K562 (cell line): ENCODE measurements at regions not wholly inside any gene's neighbourhood (a gene's known extent, or its start where the extent isn't known, plus 50 kb on each side); places are given as distances from the start of the nearest gene placed in this dataset.
A peak's percentile ranks its signal among the peaks of the same experiment; 100 is the strongest.
"Not testable (repeated sequence)": the region's sequence is repeated elsewhere in the genome, so short reads cannot be mapped to it uniquely, and the experiment has no call there.

Experiments used
- ATAC-seq: fragments of 200-7000 bp; cut with Tn5 transposase; 3 replicates; pipeline ENCODE4 v1.9.1; 2020; ENCODE audit warnings: moderate library complexity
- BruUV-seq: library from RNA; stranded (reverse); fragments of 400-500 nt; replicated peaks from 2 replicates; lab custom pipeline; 2021; lab: Mats Ljungman, UMichigan
- CTCF ChIA-PET: fragments of 300-600 bp; formaldehyde crosslinking; extraction: SDS; loops from one replicate; lab custom pipeline; 2021; ENCODE audit warnings: low intra/inter-chr PET ratio; lab: Yijun Ruan, JAX
- POLR2A ChIA-PET: fragments of 300-600, 350-650 bp; sonication (Branson Sonifier 250); formaldehyde crosslinking; extraction: SDS; loops from one replicate; lab custom pipeline; 2021; ENCODE audit warnings: antibody characterized with exemption, inconsistent platforms; lab: Yijun Ruan, JAX
- DNase-seq, 4 experiments: peaks; one replicate each; pipeline versions ENCODE4 v3.0.0 to v3.0.0-alpha.2; 2011 to 2018; ENCODE audit warnings: low spot score in 3 of 4, mixed read lengths in 3 of 4; ENCODE audit errors: extremely low read depth in 1 of 4
- FAIRE-seq: peaks from 2 replicates; lab custom pipeline; 2011; peaks lifted over from hg19 to GRCh38; lab: Jason Lieb, UNC
- H2AFZ ChIP-seq: 2 replicates; pipeline ENCODE4 v1.6.0; 2011; ENCODE audit warnings: low read depth, low read length, control low read depth, inconsistent platforms
- H3K27ac ChIP-seq: fragments of 200-600 bp; 3 replicates; pipeline ENCODE4 v1.8.0; 2011; ENCODE audit warnings: low read depth, mild to moderate bottlenecking, control low read depth, inconsistent platforms, low read length, moderate library complexity, mixed read lengths; ENCODE audit errors: extremely low read depth
- H3K27me3 ChIP-seq, 2 experiments: fragments of 300-600 bp in 1 of 2; 2 replicates in 1 of 2; 3 replicates in 1 of 2; pipeline versions ENCODE4 v1.6.0 to v1.8.0; 2011; ENCODE audit warnings: inconsistent platforms in 2 of 2, low read length in 2 of 2, mild to moderate bottlenecking in 1 of 2, mixed read lengths in 1 of 2, moderate library complexity in 1 of 2; ENCODE audit not compliant: control insufficient read depth in 2 of 2, insufficient read depth in 2 of 2
- H3K36me3 ChIP-seq: fragments of 300-600 bp; 3 replicates; pipeline ENCODE4 v1.8.0; 2011; ENCODE audit warnings: mild to moderate bottlenecking, low read length, inconsistent platforms; ENCODE audit not compliant: control insufficient read depth, insufficient read depth
- H3K4me1 ChIP-seq, 2 experiments: fragments of 200-600 bp in 1 of 2; replicated peaks in 1 of 2; 2 replicates in 1 of 2; 3 replicates in 1 of 2; pipeline versions ENCODE4 v1.5.1 to v1.8.0; 2011; ENCODE audit warnings: inconsistent platforms in 2 of 2, low read length in 2 of 2, mild to moderate bottlenecking in 1 of 2, mixed read lengths in 1 of 2, moderate library complexity in 1 of 2; ENCODE audit not compliant: control insufficient read depth in 2 of 2, insufficient read depth in 2 of 2
- H3K4me2 ChIP-seq: 2 replicates; pipeline ENCODE4 v1.6.1; 2011; ENCODE audit warnings: low read length, control low read depth, inconsistent platforms, mixed read lengths; ENCODE audit not compliant: insufficient read depth
- H3K4me3 ChIP-seq: fragments of 200-600 bp; sonication (generic), shearing (Covaris generic); 2 replicates; pipeline ENCODE4 v1.5.1; 2016; ENCODE audit warnings: control low read depth, inconsistent platforms
- H3K79me2 ChIP-seq: fragments of 200-600 bp; 3 replicates; pipeline ENCODE4 v1.8.0; 2011; ENCODE audit warnings: low read length, inconsistent platforms; ENCODE audit not compliant: control insufficient read depth, insufficient read depth
- H3K9ac ChIP-seq, 2 experiments: 2 replicates each; pipeline versions ENCODE4 v1.6.0 to v1.6.1; 2011; ENCODE audit warnings: low read depth in 2 of 2, low read length in 2 of 2, control low read depth in 1 of 2, inconsistent platforms in 1 of 2, mild to moderate bottlenecking in 1 of 2, mixed read lengths in 1 of 2; ENCODE audit not compliant: insufficient read depth in 1 of 2
- H3K9me1 ChIP-seq: one replicate; pipeline ENCODE4 v1.6.0; 2011; ENCODE audit warnings: inconsistent platforms, mild to moderate bottlenecking, low read length, moderate library complexity; ENCODE audit not compliant: control insufficient read depth, insufficient read depth
- H3K9me3 ChIP-seq: replicated peaks from 2 replicates; pipeline ENCODE4 v1.5.1; 2011; ENCODE audit warnings: low read depth, low read length, inconsistent platforms; ENCODE audit not compliant: control insufficient read depth, insufficient read depth
- H4K20me1 ChIP-seq: replicated peaks from 2 replicates; pipeline ENCODE4 v1.6.1; 2011; ENCODE audit warnings: low read length, inconsistent platforms, mixed read lengths; ENCODE audit not compliant: control insufficient read depth, insufficient read depth
- WGBS: fragments of 100-300 bp; shearing (Covaris generic); methylation state at CpG from one replicate; pipeline ENCODE4 v1.1.6; 2016; ENCODE audit warnings: low coverage, mixed read lengths; ENCODE audit not compliant: insufficient coverage; ENCODE audit errors: missing lambda C conversion rate; 5-methylcytosine and 5-hydroxymethylcytosine counted together
- in situ Hi-C: fragments of 300-500 bp; cut with MboI; formaldehyde crosslinking; loops from 4 replicates; pipeline ENCODE4 v1.15.0; 2018; ENCODE audit warnings: inconsistent platforms, mixed read lengths
- intact Hi-C: fragments of 100-400 bp; cut with micrococcal nuclease; formaldehyde crosslinking; loops from 2 replicates; pipeline ENCODE4 v1.14.2; 2022

DNA sequence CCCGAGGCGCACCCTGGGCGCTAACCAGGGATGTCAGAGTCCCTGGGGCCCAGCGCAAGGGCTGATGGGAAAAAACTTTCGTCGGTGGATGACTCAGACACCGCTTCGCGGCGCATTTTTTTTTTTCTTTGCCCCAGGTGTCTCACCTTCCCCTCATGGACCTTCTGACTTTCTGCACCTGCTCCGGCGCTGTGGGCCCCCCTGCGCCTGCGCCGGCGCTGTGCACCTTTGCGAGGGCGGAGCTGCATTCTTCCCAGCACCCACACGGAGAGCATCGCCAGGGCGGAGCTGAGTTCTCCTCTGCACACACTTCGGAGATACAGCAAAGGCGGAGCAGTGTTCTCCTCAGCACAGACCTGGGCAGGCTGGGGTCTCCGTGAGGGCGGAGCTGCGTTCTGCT lies 1575.3 kb downstream of the TSPY10 start:
- intact Hi-C loops, H4K20me1 ChIP-seq, H3K9ac ChIP-seq, FAIRE-seq, H3K27me3 ChIP-seq, H3K36me3 ChIP-seq, POLR2A ChIA-PET, H3K4me1 ChIP-seq, in situ Hi-C loops, H3K4me3 ChIP-seq, H3K4me2 ChIP-seq, H3K27ac ChIP-seq, H3K9me1 ChIP-seq, BruUV-seq, H2AFZ ChIP-seq, CTCF ChIA-PET, H3K9me3 ChIP-seq, H3K79me2 ChIP-seq: not testable (repeated sequence)
- WGBS, result 0% methylated on average over 7 of the region's 26 CpGs
- peak; percentile 24 to 57 (median 32) for DNase-seq
- peak; percentile 67; the same call in 2 of the 3 replicates for ATAC-seq

DNA sequence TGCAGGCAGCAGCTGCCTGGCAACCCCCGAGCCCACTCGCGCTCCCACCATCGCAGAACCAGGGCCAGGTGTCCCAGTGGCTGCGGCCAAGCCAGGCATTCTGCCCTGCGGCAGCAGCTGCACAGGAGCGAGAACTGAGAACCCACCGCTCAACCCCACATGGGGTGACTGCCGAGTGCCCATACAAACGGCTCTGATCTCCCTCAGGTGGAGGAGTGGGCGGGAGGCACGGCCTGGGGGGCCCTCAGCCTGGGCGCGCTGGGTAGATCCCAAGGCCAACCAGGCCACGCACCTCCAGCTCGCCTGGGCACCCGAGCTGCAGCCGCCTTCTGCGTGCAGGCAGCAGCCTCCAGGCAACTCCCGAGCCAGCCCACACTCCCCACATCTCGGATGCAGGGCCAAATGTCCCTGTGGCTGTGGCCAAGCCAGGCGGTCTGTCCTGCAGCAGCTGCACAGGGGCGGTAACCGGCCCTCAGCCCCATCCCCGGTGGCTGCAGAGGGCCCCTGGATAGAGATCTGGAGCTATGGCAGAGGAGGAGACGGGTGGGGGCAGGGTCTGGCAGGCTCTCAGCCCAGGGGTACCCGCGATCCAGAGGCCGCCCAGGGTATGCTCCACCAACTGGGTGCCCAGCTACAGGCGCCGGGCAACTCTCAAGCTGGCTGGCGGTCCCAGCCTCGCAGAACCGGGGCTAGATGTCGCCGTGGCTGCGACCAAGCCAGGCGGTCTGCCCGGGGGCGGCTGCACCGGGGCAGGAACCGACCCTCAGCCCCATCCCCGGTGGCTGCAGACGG lies 1579.6 kb downstream of the TSPY10 start:
- FAIRE-seq, H3K4me3 ChIP-seq, BruUV-seq, H3K9me3 ChIP-seq, H3K4me1 ChIP-seq, intact Hi-C loops, H3K36me3 ChIP-seq, H3K27ac ChIP-seq, H3K9ac ChIP-seq, H3K79me2 ChIP-seq, H4K20me1 ChIP-seq, CTCF ChIA-PET, POLR2A ChIA-PET, ATAC-seq, H3K9me1 ChIP-seq, H3K4me2 ChIP-seq, H3K27me3 ChIP-seq, H2AFZ ChIP-seq, in situ Hi-C loops: not testable (repeated sequence)
- 2% methylated on average over 32 of the region's 44 CpGs for WGBS
- peak in 2 of 4 experiments; percentile 6 for DNase-seq

DNA sequence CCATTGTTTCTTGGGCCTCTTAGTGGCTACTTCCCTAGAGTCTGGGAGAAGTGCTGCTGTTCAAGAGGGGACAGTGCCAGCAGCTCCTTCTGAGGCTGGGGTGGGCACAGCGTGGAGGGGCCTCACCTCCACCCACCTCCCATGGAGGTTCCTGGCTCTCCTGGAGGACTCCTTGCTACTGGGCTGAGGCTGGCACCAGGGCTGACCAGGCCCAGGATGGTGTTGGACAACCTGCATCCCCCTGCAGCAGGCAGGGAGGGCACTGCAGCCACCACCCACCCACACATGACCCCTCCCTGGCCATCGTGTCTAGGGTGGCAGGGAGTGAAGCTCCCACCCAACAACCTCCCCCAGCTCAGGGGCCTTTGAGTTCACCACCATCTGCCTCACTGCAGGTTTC lies 1549.3 kb upstream of the USP9Y start:
- BruUV-seq, H3K4me3 ChIP-seq, POLR2A ChIA-PET, H3K79me2 ChIP-seq, CTCF ChIA-PET, FAIRE-seq, H3K27me3 ChIP-seq, DNase-seq, H3K4me2 ChIP-seq, intact Hi-C loops, H3K4me1 ChIP-seq, H3K36me3 ChIP-seq, H3K27ac ChIP-seq, ATAC-seq, H3K9me1 ChIP-seq, in situ Hi-C loops, H3K9me3 ChIP-seq, H2AFZ ChIP-seq, H3K9ac ChIP-seq, H4K20me1 ChIP-seq: not testable (repeated sequence)
- WGBS, result no CpG with 5 or more reads among the region's 2 CpGs

DNA sequence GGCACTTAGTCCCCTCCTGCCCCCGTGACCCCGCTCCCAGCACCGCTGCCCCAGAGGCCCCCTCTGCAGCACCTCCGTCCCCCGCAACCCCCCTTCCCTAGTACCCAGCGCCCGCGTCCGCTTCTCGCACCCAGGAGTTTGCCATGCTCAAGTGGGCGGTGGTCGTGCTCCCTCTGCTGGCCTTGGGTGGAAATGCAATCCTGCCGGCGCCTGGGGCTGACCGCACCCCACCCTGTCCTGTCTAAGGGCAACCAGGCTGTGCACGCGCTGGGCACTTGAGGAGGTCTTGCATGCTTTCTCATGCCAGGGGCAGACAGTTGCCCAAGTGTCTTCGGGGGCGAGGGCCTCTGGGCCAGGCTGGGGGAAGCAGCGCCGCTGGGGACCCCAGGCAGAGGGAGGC lies 1544.9 kb upstream of the USP9Y start:
- H3K9me3 ChIP-seq, POLR2A ChIA-PET, H3K9me1 ChIP-seq, ATAC-seq, H3K4me3 ChIP-seq, intact Hi-C loops, H3K4me2 ChIP-seq, H3K9ac ChIP-seq, H3K27me3 ChIP-seq, BruUV-seq, H3K79me2 ChIP-seq, in situ Hi-C loops, H4K20me1 ChIP-seq, H3K27ac ChIP-seq, DNase-seq, H2AFZ ChIP-seq, FAIRE-seq, CTCF ChIA-PET, H3K4me1 ChIP-seq, H3K36me3 ChIP-seq: not testable (repeated sequence)
- no CpG with 5 or more reads among the region's 21 CpGs for WGBS
